Activated CD4-positive, alpha-beta T cell treated with anti-CD3 and anti-CD28 coated beads, Interleukin-2, amount 10 ng/mL, durations not matched to agents 24 days and 14 days (primary cell): ENCODE measurements at regions not wholly inside any gene's neighbourhood (a gene's known extent, or its start where the extent isn't known, plus 50 kb on each side); places are given as distances from the start of the nearest gene placed in this dataset.

Experiments
- DNase-seq: peaks from one replicate; pipeline ENCODE4 v3.0.0; 2022
- H3K27ac Mint-ChIP-seq: one replicate; pipeline ENCODE4 v1.8.0; 2022; ENCODE audit warnings: mild to moderate bottlenecking, mixed read lengths
- H3K27me3 Mint-ChIP-seq: one replicate; pipeline ENCODE4 v1.8.0; 2022; ENCODE audit warnings: mixed read lengths
- H3K36me3 Mint-ChIP-seq: one replicate; pipeline ENCODE4 v1.8.0; 2022; ENCODE audit warnings: low read depth, mild to moderate bottlenecking, mixed read lengths
- H3K4me1 Mint-ChIP-seq: one replicate; pipeline ENCODE4 v1.8.0; 2021; ENCODE audit warnings: mixed read lengths
- H3K4me3 Mint-ChIP-seq: one replicate; pipeline ENCODE4 v1.8.0; 2022; ENCODE audit warnings: mild to moderate bottlenecking, moderate library complexity, mixed read lengths
- H3K9me3 Mint-ChIP-seq: one replicate; pipeline ENCODE4 v1.8.0; 2021; ENCODE audit warnings: mixed read lengths
- intact Hi-C: fragments of 100-400 bp; cut with micrococcal nuclease; formaldehyde crosslinking; loops from one replicate; pipeline ENCODE4 v1.15.1; 2023

DNA sequence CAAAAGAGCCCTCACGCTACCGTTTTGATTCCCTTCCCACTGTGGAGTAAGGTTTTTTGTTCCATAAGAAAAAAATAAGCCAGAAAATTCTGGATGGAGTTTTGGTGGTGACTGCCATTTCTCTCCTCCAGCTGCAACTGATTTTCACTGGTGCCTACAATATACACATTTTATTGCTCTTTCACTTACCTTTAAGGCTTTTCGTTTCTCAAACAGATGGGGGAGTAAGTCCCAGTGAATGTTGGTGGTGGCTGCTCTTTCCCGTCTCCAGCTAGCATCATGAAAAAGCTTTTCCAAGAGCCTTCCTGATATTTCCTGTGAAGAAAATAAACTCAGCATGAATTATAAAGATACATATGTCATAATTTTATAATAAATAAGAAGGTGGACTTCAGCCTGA is 932.5 kb upstream of the PIK3C3 start:
- no peak overlapping the region for H3K27ac Mint-ChIP-seq
- H3K27me3 Mint-ChIP-seq: no peaks in the 10 kb centered on the region
- H3K4me3 Mint-ChIP-seq: no peak overlapping the region
- no peaks in the 10 kb centered on the region for H3K9me3 Mint-ChIP-seq
- intact Hi-C loops: no loop called here
- no peaks in the 10 kb centered on the region for H3K4me1 Mint-ChIP-seq
- H3K36me3 Mint-ChIP-seq: no peaks in the 10 kb centered on the region
- DNase-seq: no peak

DNA sequence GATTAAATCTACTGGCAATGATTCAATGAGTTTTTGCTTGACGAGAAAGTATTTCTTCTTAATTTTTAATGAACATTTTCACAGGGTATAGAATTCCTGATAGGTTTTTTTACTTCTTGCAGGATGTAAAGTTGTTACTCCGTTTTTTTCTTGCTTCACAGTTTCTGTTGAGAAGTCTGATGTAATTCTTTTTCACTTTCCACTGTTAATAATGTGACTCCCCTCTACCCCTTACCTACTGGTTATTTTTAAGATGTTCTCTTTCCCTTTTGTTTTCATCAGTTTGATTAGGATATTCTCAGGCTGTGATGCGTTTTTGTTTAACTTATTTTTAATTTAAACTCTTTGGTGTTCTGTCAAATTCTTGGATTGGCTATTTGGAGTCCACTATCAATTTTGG is 933.9 kb upstream of the PIK3C3 start:
- H3K4me1 Mint-ChIP-seq: no peaks in the 10 kb centered on the region
- intact Hi-C loops: no loop called here
- no peak for DNase-seq
- H3K36me3 Mint-ChIP-seq: no peaks in the 10 kb centered on the region
- no peak overlapping the region for H3K27ac Mint-ChIP-seq
- no peak overlapping the region for H3K4me3 Mint-ChIP-seq
- H3K27me3 Mint-ChIP-seq: no peaks in the 10 kb centered on the region
- no peaks in the 10 kb centered on the region for H3K9me3 Mint-ChIP-seq

DNA sequence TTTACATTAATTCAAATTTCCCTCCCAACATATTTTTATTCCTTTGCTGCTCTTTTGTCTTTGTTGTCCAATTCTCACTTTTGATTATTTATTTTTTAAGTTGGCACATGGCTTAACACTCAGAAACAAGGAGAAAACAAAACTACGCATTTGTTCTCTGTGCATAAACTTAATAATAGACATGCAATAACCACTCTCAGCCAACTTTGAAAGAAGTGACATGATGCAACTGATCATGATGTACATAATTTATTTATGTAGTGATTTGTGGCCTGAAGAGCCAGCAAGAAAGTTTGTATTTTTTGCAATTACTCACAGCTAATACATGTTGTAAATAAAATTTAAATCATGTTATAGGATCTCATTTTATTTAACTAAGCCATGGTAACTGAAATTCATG is 942.8 kb upstream of the PIK3C3 start:
- Mint-ChIP-seq H3K27ac (no peak overlapping the region), H3K9me3 (peaks cover 9% of the 10 kb centered on the region), H3K27me3 (no peaks in the 10 kb centered on the region), H3K4me1 (no peaks in the 10 kb centered on the region), H3K4me3 (no peak overlapping the region), H3K36me3 (no peaks in the 10 kb centered on the region)
- no peak for DNase-seq
- intact Hi-C loops: no loop called here

- Mint-ChIP-seq H3K9me3 (peaks cover 1% of the 10 kb centered on the region), H3K36me3 (no peaks in the 10 kb centered on the region), H3K4me1 (no peaks in the 10 kb centered on the region), H3K27me3 (no peaks in the 10 kb centered on the region), H3K27ac (no peak overlapping the region), H3K4me3 (no peak overlapping the region)
- intact Hi-C loops: no loop called here
- DNase-seq: no peak
Measured at GRCh38 chr18:41009926-41010325, 945.1 kb upstream of the PIK3C3 start.

DNA sequence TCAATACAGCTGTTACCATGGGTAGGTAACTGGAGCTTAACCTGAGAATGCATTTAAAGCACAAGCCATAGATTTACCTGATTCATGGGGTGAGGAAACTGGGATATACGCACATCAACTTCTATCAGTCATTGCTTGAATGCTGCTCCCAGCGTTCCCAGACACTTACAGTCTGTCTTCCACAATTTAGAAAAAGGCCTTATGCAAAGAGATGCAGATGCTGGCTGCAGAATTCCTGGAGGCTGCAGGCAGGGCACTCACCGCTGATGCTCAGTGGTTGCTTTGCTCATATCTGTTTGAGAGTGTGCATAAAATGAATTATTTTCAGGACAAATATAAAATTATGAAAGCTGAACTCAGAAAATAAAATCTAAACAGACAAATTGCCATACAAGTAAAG is 950.7 kb upstream of the PIK3C3 start:
- Mint-ChIP-seq H3K27ac (no peak overlapping the region), H3K4me3 (no peak overlapping the region), H3K36me3 (no peaks in the 10 kb centered on the region), H3K4me1 (no peaks in the 10 kb centered on the region), H3K27me3 (no peaks in the 10 kb centered on the region), H3K9me3 (no peaks in the 10 kb centered on the region)
- intact Hi-C loops: no loop called here
- no peak for DNase-seq

DNA sequence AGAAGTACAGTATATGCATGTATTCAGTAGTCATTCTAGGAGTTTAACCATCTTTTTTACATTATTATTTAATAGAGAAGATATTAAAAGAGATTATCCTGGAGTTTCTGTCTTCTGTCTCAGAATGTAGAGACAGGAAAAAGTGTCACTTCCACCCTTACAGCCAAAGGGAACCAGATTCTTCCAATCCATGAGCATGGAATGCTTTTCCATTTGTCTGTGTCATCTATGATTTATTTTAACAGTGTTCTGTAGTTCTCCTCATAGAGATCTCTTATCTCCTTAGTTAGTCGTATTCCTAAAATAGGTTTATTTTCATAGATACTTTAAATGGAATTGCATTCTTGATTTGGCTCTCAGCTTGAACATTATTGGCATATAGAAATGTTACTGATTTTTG is 959.5 kb upstream of the PIK3C3 start:
- no peaks in the 10 kb centered on the region for H3K9me3 Mint-ChIP-seq
- no peaks in the 10 kb centered on the region for H3K4me1 Mint-ChIP-seq
- no peaks in the 10 kb centered on the region for H3K36me3 Mint-ChIP-seq
- intact Hi-C loops: no loop called here
- DNase-seq: no peak
- H3K4me3 Mint-ChIP-seq: no peak overlapping the region
- H3K27me3 Mint-ChIP-seq: no peaks in the 10 kb centered on the region
- H3K27ac Mint-ChIP-seq: no peak overlapping the region

DNA sequence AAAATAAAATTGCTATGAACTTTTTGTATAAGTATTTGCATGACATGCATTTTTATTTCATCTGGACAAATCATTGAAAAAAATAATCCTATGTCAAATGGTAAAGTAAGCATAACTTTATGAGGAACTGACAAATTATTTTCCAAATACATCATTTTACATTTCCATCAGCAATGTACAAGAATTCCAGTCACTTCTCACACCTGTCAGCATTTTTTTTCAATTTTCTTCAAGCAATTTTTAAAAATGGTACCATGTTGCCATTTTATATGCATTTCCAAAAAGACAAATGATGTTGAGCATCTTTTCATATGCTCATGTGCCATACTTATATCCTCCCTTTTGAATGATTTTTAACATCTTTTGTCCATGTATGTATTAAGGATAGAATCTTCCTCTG is 961.7 kb upstream of the PIK3C3 start:
- H3K27me3 Mint-ChIP-seq: no peaks in the 10 kb centered on the region
- no peaks in the 10 kb centered on the region for H3K36me3 Mint-ChIP-seq
- intact Hi-C loops: no loop called here
- H3K9me3 Mint-ChIP-seq: no peaks in the 10 kb centered on the region
- H3K4me3 Mint-ChIP-seq: no peak overlapping the region
- no peak overlapping the region for H3K27ac Mint-ChIP-seq
- no peak for DNase-seq
- no peaks in the 10 kb centered on the region for H3K4me1 Mint-ChIP-seq

DNA sequence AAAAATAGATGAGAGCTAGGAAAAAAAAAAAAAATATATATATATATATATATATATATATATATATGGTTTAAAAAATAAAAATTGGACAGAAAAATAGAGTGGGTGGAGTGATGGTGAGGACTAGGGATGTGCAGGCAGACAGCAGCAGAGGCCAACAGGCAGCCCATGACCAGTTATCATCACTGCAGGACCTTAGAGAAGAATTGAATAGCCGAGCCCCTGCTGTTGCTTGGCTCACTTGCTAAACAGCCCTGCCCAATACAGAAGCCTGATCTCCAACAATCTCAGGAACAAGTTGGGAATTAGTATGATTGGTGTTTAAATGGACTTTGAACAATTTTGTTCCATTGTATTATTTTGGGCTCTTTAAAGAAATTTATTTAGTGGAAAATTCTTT is 967.5 kb upstream of the PIK3C3 start:
- Mint-ChIP-seq H3K36me3 (no peaks in the 10 kb centered on the region), H3K9me3 (peaks cover 3% of the 10 kb centered on the region), H3K4me3 (no peak overlapping the region), H3K27ac (no peak overlapping the region), H3K4me1 (no peaks in the 10 kb centered on the region), H3K27me3 (no peaks in the 10 kb centered on the region)
- no peak for DNase-seq
- intact Hi-C loops: no loop called here

DNA sequence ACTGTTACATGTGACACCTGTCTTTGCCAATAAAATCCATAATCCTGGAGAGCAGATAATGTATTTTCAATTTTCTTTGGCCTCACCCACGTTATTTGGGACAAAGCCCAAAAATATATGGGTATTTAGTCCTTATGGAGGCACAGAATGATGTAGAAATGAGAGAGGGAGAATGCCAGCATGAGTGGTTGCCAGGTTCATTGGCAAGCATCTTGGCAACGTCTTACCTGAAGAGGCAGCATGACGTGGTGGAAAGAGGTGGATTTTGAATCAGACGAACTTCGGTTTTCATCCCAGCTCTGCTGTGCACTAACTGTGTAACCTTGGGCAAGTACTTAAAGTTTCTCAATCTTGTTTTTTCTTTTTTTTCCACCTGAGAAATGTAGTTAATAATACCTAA is 969.6 kb upstream of the PIK3C3 start:
- Mint-ChIP-seq H3K9me3 (peaks cover 3% of the 10 kb centered on the region), H3K36me3 (no peaks in the 10 kb centered on the region), H3K27me3 (no peaks in the 10 kb centered on the region), H3K4me3 (no peak overlapping the region), H3K4me1 (no peaks in the 10 kb centered on the region), H3K27ac (no peak overlapping the region)
- DNase-seq: no peak
- intact Hi-C loops: no loop called here

GRCh38 chr18:40984856-40985255 is 970.2 kb upstream of the PIK3C3 start:
- no peak for DNase-seq
- Mint-ChIP-seq H3K4me3 (no peak overlapping the region), H3K9me3 (peaks cover 3% of the 10 kb centered on the region), H3K27me3 (no peaks in the 10 kb centered on the region), H3K36me3 (no peaks in the 10 kb centered on the region), H3K27ac (no peak overlapping the region), H3K4me1 (no peaks in the 10 kb centered on the region)
- intact Hi-C loops: no loop called here

DNA sequence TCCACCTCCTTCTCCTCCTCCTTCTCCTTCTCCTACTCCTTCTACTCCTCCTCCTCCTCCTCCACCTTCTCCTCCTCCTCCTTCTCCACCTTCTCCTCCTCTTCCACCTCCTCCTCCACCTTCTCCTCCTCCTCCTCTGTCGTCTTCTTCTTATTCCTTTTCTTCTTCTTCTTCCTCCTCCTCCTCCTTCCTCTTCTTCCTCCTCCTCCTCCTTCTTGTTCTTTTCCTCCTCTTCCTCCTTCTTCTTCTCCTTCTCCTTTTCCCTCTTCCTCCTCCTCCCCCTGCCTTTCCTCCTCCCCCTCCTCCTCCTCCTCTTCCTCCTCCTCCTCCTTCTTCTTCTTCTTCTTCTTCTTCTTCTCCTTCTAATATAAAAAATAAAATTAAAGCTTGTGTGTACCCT is 971.2 kb upstream of the PIK3C3 start:
- intact Hi-C loops: no loop called here
- peaks cover 3% of the 10 kb centered on the region for H3K9me3 Mint-ChIP-seq
- H3K4me1 Mint-ChIP-seq: no peaks in the 10 kb centered on the region
- H3K4me3 Mint-ChIP-seq: no peak overlapping the region
- no peak overlapping the region for H3K27ac Mint-ChIP-seq
- H3K27me3 Mint-ChIP-seq: no peaks in the 10 kb centered on the region
- no peak for DNase-seq
- H3K36me3 Mint-ChIP-seq: no peaks in the 10 kb centered on the region

DNA sequence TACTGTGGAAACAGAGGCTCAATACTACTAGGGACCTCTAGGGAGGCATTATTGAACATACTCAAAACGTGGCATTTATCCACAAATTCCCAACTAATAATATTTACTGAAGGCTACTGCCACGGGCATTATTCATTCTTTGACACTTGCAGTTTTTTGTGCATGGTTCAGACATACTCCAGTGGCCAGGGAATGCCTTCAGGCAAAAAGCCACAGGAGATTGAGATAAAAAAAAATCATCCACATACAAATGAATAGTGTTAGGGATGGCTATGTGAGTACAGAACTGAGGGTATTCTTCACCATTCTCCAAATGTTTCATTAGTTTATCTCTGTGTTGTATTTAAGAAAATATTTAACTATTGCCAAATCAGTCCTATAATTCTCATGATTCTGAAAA is 974.9 kb upstream of the PIK3C3 start:
- no peaks in the 10 kb centered on the region for H3K36me3 Mint-ChIP-seq

GRCh38 chr18:40976050-40976449 is 979.0 kb upstream of the PIK3C3 start:
- intact Hi-C loops: no loop called here
- Mint-ChIP-seq H3K4me3 (no peak overlapping the region), H3K4me1 (no peaks in the 10 kb centered on the region), H3K9me3 (peaks cover 3% of the 10 kb centered on the region), H3K36me3 (no peaks in the 10 kb centered on the region), H3K27me3 (no peaks in the 10 kb centered on the region), H3K27ac (no peak overlapping the region)
- no peak for DNase-seq

More for the DNA sequence above, 974.9 kb upstream of the PIK3C3 start:
- Mint-ChIP-seq H3K9me3 (peaks cover 3% of the 10 kb centered on the region), H3K4me1 (no peaks in the 10 kb centered on the region), H3K27me3 (no peaks in the 10 kb centered on the region), H3K4me3 (no peak overlapping the region), H3K27ac (no peak overlapping the region)
- no peak for DNase-seq
- intact Hi-C loops: no loop called here

- Mint-ChIP-seq H3K4me3 (no peak overlapping the region), H3K36me3 (no peaks in the 10 kb centered on the region), H3K4me1 (no peaks in the 10 kb centered on the region), H3K27ac (no peak overlapping the region), H3K9me3 (peaks cover 3% of the 10 kb centered on the region), H3K27me3 (no peaks in the 10 kb centered on the region)
- no peak for DNase-seq
- intact Hi-C loops: no loop called here
Measured at GRCh38 chr18:40974448-40974847, 980.6 kb upstream of the PIK3C3 start.

DNA sequence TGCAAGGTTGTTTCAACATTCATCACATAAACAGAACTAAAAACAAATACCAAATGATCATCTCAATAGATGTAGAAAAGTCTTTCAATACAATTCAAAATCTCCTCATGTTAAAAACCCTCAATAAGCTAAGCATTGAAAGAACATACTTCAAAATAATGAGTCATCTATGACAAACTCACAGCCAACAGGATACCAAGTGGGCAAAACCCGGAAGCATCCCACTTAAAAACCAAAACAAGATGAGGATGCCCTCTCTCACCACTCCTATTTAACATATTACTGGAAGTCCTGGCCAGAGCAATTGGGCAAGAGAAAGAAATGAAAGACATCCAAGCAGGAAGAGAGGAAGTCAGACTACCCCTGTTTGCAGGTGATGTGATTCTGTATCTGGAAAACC is 992.2 kb upstream of the PIK3C3 start:
- Mint-ChIP-seq H3K9me3 (no peaks in the 10 kb centered on the region), H3K4me3 (no peak overlapping the region), H3K36me3 (no peaks in the 10 kb centered on the region), H3K27ac (no peak overlapping the region), H3K27me3 (no peaks in the 10 kb centered on the region), H3K4me1 (no peaks in the 10 kb centered on the region)
- no peak for DNase-seq
- intact Hi-C loops: no loop called here
